ENCODE measurements at regions not wholly inside any gene's neighbourhood (a gene's known extent, or its start where the extent isn't known, plus 50 kb on each side); places are given as distances from the start of the nearest gene placed in this dataset.
A peak's percentile ranks its signal among the peaks of the same experiment; 100 is the strongest.

DNA sequence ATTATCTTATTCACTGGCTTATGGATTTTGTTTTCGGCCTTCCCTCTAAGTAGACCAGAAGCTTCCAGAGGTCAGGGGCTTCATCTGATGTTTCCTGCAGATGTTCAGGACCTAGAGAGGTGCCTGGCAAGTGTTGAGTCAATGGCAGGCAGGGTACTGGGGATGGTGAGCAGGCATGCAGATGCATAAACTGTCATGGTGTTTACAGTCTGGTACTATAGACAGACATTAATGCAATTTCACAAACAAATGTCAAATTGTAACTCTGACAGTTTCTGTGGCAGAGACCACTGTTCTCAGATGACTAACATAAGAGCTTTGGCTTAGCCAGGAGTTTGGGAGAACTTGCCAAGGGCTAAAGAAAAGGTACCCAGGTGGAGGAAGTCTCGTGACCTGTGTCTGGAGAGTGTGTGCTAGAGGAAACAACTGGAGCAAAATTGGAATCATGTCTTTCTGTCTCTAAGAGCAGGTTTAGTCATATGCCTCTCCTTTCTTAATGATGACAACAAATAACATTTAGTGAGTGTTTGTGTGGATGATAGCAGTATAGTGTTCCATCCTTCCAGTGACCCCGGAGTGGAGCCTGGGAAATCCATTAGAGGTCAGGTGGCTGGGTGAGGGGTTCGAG, 53.7 kb upstream of the TRAK1 start:
- CTCF ChIA-PET, result interaction anchor here (1.3 kb wide), 1 partner anchor 15 kb away, joined by 3 read pairs; no protein-coding TSS in a partner anchor
- intact Hi-C loops (cut with micrococcal nuclease; ENCODE audit: unreplicated experiment), result no loop called here
- no peaks in the 10 kb centered on the region for H3K9me3 Mint-ChIP-seq (ENCODE audit: low read depth, unreplicated experiment)
- H3K27ac Mint-ChIP-seq (ENCODE audit: unreplicated experiment), result no peak overlapping the region
- DNase-seq, result no peak
- H3K36me3 Mint-ChIP-seq (ENCODE audit: insufficient read depth, unreplicated experiment), result peaks cover 6% of the 10 kb centered on the region
- H3K4me3 Mint-ChIP-seq (ENCODE audit: low read depth, unreplicated experiment), result no peak overlapping the region
- BruUV-seq (replicated peaks), result no TSS peak
- H3K27me3 Mint-ChIP-seq (ENCODE audit: unreplicated experiment), result no peaks in the 10 kb centered on the region
- TF ChIP-seq, protein P1, sequence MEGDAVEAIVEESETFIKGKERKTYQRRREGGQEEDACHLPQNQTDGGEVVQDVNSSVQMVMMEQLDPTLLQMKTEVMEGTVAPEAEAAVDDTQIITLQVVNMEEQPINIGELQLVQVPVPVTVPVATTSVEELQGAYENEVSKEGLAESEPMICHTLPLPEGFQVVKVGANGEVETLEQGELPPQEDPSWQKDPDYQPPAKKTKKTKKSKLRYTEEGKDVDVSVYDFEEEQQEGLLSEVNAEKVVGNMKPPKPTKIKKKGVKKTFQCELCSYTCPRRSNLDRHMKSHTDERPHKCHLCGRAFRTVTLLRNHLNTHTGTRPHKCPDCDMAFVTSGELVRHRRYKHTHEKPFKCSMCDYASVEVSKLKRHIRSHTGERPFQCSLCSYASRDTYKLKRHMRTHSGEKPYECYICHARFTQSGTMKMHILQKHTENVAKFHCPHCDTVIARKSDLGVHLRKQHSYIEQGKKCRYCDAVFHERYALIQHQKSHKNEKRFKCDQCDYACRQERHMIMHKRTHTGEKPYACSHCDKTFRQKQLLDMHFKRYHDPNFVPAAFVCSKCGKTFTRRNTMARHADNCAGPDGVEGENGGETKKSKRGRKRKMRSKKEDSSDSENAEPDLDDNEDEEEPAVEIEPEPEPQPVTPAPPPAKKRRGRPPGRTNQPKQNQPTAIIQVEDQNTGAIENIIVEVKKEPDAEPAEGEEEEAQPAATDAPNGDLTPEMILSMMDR (IDR thresholded peaks at IDR 0.05; ENCODE audit: unreplicated experiment), result no peak
- H3K4me1 Mint-ChIP-seq (ENCODE audit: low read depth, unreplicated experiment), result peaks cover 37% of the 10 kb centered on the region

DNA sequence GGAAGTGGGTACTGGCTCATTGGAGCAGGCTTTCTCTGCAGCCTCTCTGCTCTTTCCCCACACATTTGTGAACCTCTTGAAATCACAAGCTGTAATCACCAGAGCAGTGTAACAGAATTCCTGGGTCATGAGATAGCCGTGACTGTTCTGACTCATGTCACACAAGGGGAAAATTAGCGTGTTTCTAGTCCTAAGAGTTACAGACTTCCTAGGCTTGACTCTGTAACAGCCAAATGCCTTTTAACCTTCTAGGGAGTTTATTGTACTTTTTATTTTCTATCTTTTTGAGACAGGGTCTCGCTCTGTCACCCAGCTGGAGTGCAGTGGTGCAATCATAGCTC, 54.7 kb upstream of the TRAK1 start:
- no peaks in the 10 kb centered on the region for H3K27me3 Mint-ChIP-seq (ENCODE audit: unreplicated experiment)
- H3K4me1 Mint-ChIP-seq (ENCODE audit: low read depth, unreplicated experiment), result peaks cover 36% of the 10 kb centered on the region
- BruUV-seq (replicated peaks), result no TSS peak
- H3K36me3 Mint-ChIP-seq (ENCODE audit: insufficient read depth, unreplicated experiment), result peaks cover 6% of the 10 kb centered on the region
- intact Hi-C loops (cut with micrococcal nuclease; ENCODE audit: unreplicated experiment), result no loop called here
- peak overlapping the region; percentile 20 for H3K4me3 Mint-ChIP-seq (ENCODE audit: low read depth, unreplicated experiment)
- H3K9me3 Mint-ChIP-seq (ENCODE audit: low read depth, unreplicated experiment), result no peaks in the 10 kb centered on the region
- DNase-seq, result no peak
- CTCF ChIA-PET, result interaction anchor here (0.5 to 1.3 kb wide), 5 partner anchors 10 to 35 kb away, joined by 3 to 12 read pairs (median 4); no protein-coding TSS in a partner anchor
- TF ChIP-seq, protein P1 (IDR thresholded peaks at IDR 0.05; ENCODE audit: unreplicated experiment), result no peak
- H3K27ac Mint-ChIP-seq (ENCODE audit: unreplicated experiment), result peak overlapping the region; percentile 57

DNA sequence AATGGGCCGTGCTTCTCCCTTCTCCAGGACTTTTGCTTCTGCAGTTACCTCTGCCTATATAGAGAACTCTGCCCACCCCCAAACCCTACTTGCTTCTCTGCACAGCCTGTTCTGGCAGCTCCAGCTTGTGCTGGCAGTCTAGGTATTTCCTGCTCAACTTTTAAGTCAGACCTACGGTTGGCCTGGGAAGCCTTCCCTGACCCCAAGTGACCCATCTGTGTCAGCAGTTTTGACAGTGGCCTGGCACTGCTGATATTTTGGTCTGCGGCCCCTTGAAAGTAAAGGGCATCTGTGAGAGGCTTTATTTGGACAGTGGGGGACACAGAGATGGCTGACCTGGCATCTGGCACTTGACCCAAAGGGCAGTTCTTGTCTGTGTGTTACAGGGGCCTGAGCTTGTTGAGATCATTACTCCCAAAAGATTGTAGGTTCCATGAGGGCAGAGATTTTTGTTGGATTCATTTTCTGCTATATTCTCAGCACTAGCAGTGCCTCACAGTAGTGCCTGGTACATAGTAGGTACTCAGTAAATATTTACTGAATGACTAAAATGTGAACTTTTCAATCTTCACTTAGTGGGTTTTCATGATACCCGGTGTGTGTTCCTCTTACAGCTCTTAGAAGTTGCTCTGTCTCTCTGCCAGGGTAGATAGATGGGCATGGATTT, 55.2 kb upstream of the TRAK1 start:
- TF ChIP-seq, protein P1 (IDR thresholded peaks at IDR 0.05; ENCODE audit: unreplicated experiment), result no peak
- Mint-ChIP-seq H3K4me1 (ENCODE audit: low read depth, unreplicated experiment) (peaks cover 36% of the 10 kb centered on the region), H3K4me3 (ENCODE audit: low read depth, unreplicated experiment) (peak overlapping the region; percentile 20), H3K36me3 (ENCODE audit: insufficient read depth, unreplicated experiment) (peaks cover 6% of the 10 kb centered on the region), H3K9me3 (ENCODE audit: low read depth, unreplicated experiment) (no peaks in the 10 kb centered on the region), H3K27me3 (ENCODE audit: unreplicated experiment) (no peaks in the 10 kb centered on the region), H3K27ac (ENCODE audit: unreplicated experiment) (peak overlapping the region; percentile 57)
- intact Hi-C loops (cut with micrococcal nuclease; ENCODE audit: unreplicated experiment), result no loop called here
- CTCF ChIA-PET, result interaction anchor here (0.5 to 1.3 kb wide), 4 partner anchors 10 to 31 kb away, joined by 3 to 8 read pairs (median 4); no protein-coding TSS in a partner anchor
- no TSS peak for BruUV-seq (replicated peaks)
- DNase-seq, result no peak

GRCh38 chr3:42035007-42035406, 56.1 kb upstream of the TRAK1 start:
- BruUV-seq (replicated peaks), result no TSS peak
- no peak overlapping the region for H3K4me3 Mint-ChIP-seq (ENCODE audit: low read depth, unreplicated experiment)
- DNase-seq, result no peak
- TF ChIP-seq, protein P1 (IDR thresholded peaks at IDR 0.05; ENCODE audit: unreplicated experiment), result no peak
- peaks cover 6% of the 10 kb centered on the region for H3K36me3 Mint-ChIP-seq (ENCODE audit: insufficient read depth, unreplicated experiment)
- no peaks in the 10 kb centered on the region for H3K9me3 Mint-ChIP-seq (ENCODE audit: low read depth, unreplicated experiment)
- no peaks in the 10 kb centered on the region for H3K27me3 Mint-ChIP-seq (ENCODE audit: unreplicated experiment)
- H3K27ac Mint-ChIP-seq (ENCODE audit: unreplicated experiment), result no peak overlapping the region
- H3K4me1 Mint-ChIP-seq (ENCODE audit: low read depth, unreplicated experiment), result peaks cover 36% of the 10 kb centered on the region
- CTCF ChIA-PET, result no interaction called here
- intact Hi-C loops (cut with micrococcal nuclease; ENCODE audit: unreplicated experiment), result no loop called here
